ENCODE measurements at regions not wholly inside any gene's neighbourhood (a gene's known extent, or its start where the extent isn't known, plus 50 kb on each side); places are given as distances from the start of the nearest gene placed in this dataset.

GRCh38 chr22:47724030-47724429, 961.6 kb downstream of the TBC1D22A start:
- H3K27ac ChIP-seq: no peak overlapping the region
- WGBS, 4 donors: 43 to 46% (median 44%) methylated on average over 5 of the region's 5 CpGs
- TF ChIP-seq POLR2A (IDR thresholded peaks at IDR 0.05) (no peak), CTCF (IDR thresholded peaks at IDR 0.05) (no peak)
- H3K27me3 ChIP-seq: peaks cover 0 to 45% (median 0%) of the 10 kb centered on the region in 9 donors
- H3K9me3 ChIP-seq: no peaks in the 10 kb centered on the region
- ATAC-seq: no peak
- intact Hi-C loops (cut with DNase I): no loop called here
- no peaks in the 10 kb centered on the region for H3K36me3 ChIP-seq
- no peaks in the 10 kb centered on the region for H3K4me1 ChIP-seq
- H3K4me3 ChIP-seq: no peak overlapping the region
- DNase-seq: no peak

GRCh38 chr22:47718337-47718736, 955.9 kb downstream of the TBC1D22A start:
- intact Hi-C loops (cut with DNase I): no loop called here
- ATAC-seq: no peak
- no peaks in the 10 kb centered on the region for H3K4me1 ChIP-seq
- WGBS, 4 donors: 61 to 83% (median 72%) methylated on average over 3 of the region's 3 CpGs
- no peak overlapping the region for H3K4me3 ChIP-seq
- TF ChIP-seq POLR2A (IDR thresholded peaks at IDR 0.05) (no peak), CTCF (IDR thresholded peaks at IDR 0.05) (no peak)
- H3K27me3 ChIP-seq: peaks cover 0 to 61% (median 0%) of the 10 kb centered on the region in 9 donors
- H3K9me3 ChIP-seq: no peaks in the 10 kb centered on the region
- DNase-seq: no peak
- no peaks in the 10 kb centered on the region for H3K36me3 ChIP-seq
- no peak overlapping the region for H3K27ac ChIP-seq

- no peak for DNase-seq
- ATAC-seq: no peak
- no peak for TF ChIP-seq CTCF (IDR thresholded peaks at IDR 0.05)
- no peak for TF ChIP-seq POLR2A (IDR thresholded peaks at IDR 0.05)
- intact Hi-C loops (cut with DNase I): no loop called here
- Histone ChIP-seq H3K4me3 (no peak overlapping the region), H3K27me3 (peaks cover 0 to 51% (median 0%) of the 10 kb centered on the region in 9 donors), H3K36me3 (no peaks in the 10 kb centered on the region), H3K9me3 (no peaks in the 10 kb centered on the region), H3K4me1 (no peaks in the 10 kb centered on the region), H3K27ac (no peak overlapping the region)
- 62 to 65% (median 64%) methylated on average over 16 of the region's 16 CpGs for WGBS, 4 donors
Observed at GRCh38 chr22:47716890-47717615, 954.6 kb downstream of the TBC1D22A start.

GRCh38 chr22:47715866-47716578, 953.6 kb downstream of the TBC1D22A start:
- no peaks in the 10 kb centered on the region for H3K4me1 ChIP-seq
- DNase-seq: no peak
- no peak overlapping the region for H3K4me3 ChIP-seq
- ATAC-seq: no peak
- intact Hi-C loops (cut with DNase I): no loop called here
- H3K36me3 ChIP-seq: no peaks in the 10 kb centered on the region
- TF ChIP-seq CTCF (IDR thresholded peaks at IDR 0.05) (no peak), POLR2A (IDR thresholded peaks at IDR 0.05) (no peak)
- H3K27me3 ChIP-seq: peaks cover 0 to 43% (median 0%) of the 10 kb centered on the region in 9 donors
- WGBS, 4 donors: 83 to 92% (median 87%) methylated on average over 15 to 18 of the region's 18 CpGs
- H3K27ac ChIP-seq: no peak overlapping the region
- no peaks in the 10 kb centered on the region for H3K9me3 ChIP-seq

Data from heart left ventricle (tissue), 16 donors.